Naive B cell (primary cell): ENCODE measurements at regions not wholly inside any gene's neighbourhood (a gene's known extent, or its start where the extent isn't known, plus 50 kb on each side); places are given as distances from the start of the nearest gene placed in this dataset.

Experiments used
- ATAC-seq, 2 donors: fragments of 150-1000 bp; cut with Tn5 transposase; 2 replicates each; pipeline ENCODE4 v1.10.0; 2021; ENCODE audit warnings: low read depth in 2 of 2, mild to moderate bottlenecking in 2 of 2, moderate library complexity in 2 of 2
- DNase-seq: peaks from one replicate; pipeline ENCODE4 v3.0.0; 2022
- H3K27ac Mint-ChIP-seq, 6 donors: one replicate each; pipeline ENCODE4 v1.8.0; 2020 to 2022; ENCODE audit warnings: mild to moderate bottlenecking in 6 of 6, mixed read lengths in 6 of 6, moderate library complexity in 5 of 6, inconsistent platforms in 2 of 6
- H3K27me3 Mint-ChIP-seq, 3 donors: one replicate each; pipeline ENCODE4 v1.8.0; 2021 to 2022; ENCODE audit warnings: mixed read lengths in 3 of 3, mild to moderate bottlenecking in 1 of 3
- H3K36me3 Mint-ChIP-seq, 2 donors: one replicate each; pipeline ENCODE4 v1.8.0; 2020 to 2022; ENCODE audit warnings: mixed read lengths in 2 of 2, inconsistent platforms in 1 of 2, mild to moderate bottlenecking in 1 of 2
- H3K4me1 Mint-ChIP-seq, 3 donors: one replicate each; pipeline ENCODE4 v1.8.0; 2020 to 2022; ENCODE audit warnings: mixed read lengths in 3 of 3, inconsistent platforms in 1 of 3, mild to moderate bottlenecking in 1 of 3, moderate library complexity in 1 of 3
- H3K4me3 Mint-ChIP-seq, 8 donors: one replicate each; pipeline ENCODE4 v1.8.0; 2020 to 2022; ENCODE audit warnings: mild to moderate bottlenecking in 8 of 8, mixed read lengths in 8 of 8, moderate library complexity in 8 of 8, inconsistent platforms in 2 of 8
- H3K9me3 Mint-ChIP-seq, 7 donors: one replicate each; pipeline ENCODE4 v1.8.0; 2020 to 2022; ENCODE audit warnings: mixed read lengths in 7 of 7, mild to moderate bottlenecking in 5 of 7, inconsistent platforms in 2 of 7, moderate library complexity in 1 of 7

GRCh38 chr18:60570172-60570571 is 197.6 kb upstream of the MC4R start:
- ATAC-seq (no peak), DNase-seq (no peak)
- Mint-ChIP-seq H3K36me3 (no peaks in the 10 kb centered on the region), H3K27ac (no peak overlapping the region), H3K4me3 (no peak overlapping the region), H3K27me3 (no peaks in the 10 kb centered on the region), H3K4me1 (no peaks in the 10 kb centered on the region), H3K9me3 (peaks cover 0 to 4% (median 0%) of the 10 kb centered on the region in 7 donors)

GRCh38 chr18:60577457-60577856 is 204.9 kb upstream of the MC4R start:
- Mint-ChIP-seq H3K27me3 (no peaks in the 10 kb centered on the region), H3K9me3 (peaks cover 2 to 8% (median 4%) of the 10 kb centered on the region in 7 donors), H3K4me1 (no peaks in the 10 kb centered on the region), H3K36me3 (no peaks in the 10 kb centered on the region), H3K27ac (no peak overlapping the region), H3K4me3 (no peak overlapping the region)
- ATAC-seq, result no peak
- DNase-seq, result no peak

GRCh38 chr18:60585670-60586069 is 213.1 kb upstream of the MC4R start:
- H3K9me3 Mint-ChIP-seq, result peaks cover 2 to 8% (median 3%) of the 10 kb centered on the region in 7 donors
- DNase-seq (no peak), ATAC-seq (no peak)
- no peaks in the 10 kb centered on the region for H3K27me3 Mint-ChIP-seq
- no peaks in the 10 kb centered on the region for H3K36me3 Mint-ChIP-seq
- H3K27ac Mint-ChIP-seq, result no peak overlapping the region
- no peaks in the 10 kb centered on the region for H3K4me1 Mint-ChIP-seq
- no peak overlapping the region for H3K4me3 Mint-ChIP-seq

- Mint-ChIP-seq H3K27me3 (no peaks in the 10 kb centered on the region), H3K27ac (no peak overlapping the region), H3K4me1 (no peaks in the 10 kb centered on the region), H3K9me3 (no peaks in the 10 kb centered on the region), H3K36me3 (no peaks in the 10 kb centered on the region), H3K4me3 (no peak overlapping the region)
- ATAC-seq (no peak), DNase-seq (no peak)
Observed at GRCh38 chr18:60593249-60593648, 220.7 kb upstream of the MC4R start.

- DNase-seq (no peak), ATAC-seq (no peak)
- no peaks in the 10 kb centered on the region for H3K36me3 Mint-ChIP-seq
- H3K9me3 Mint-ChIP-seq, result no peaks in the 10 kb centered on the region
- no peak overlapping the region for H3K27ac Mint-ChIP-seq
- H3K27me3 Mint-ChIP-seq, result no peaks in the 10 kb centered on the region
- H3K4me1 Mint-ChIP-seq, result no peaks in the 10 kb centered on the region
- H3K4me3 Mint-ChIP-seq, result no peak overlapping the region
Observed at GRCh38 chr18:60596928-60597327, 224.4 kb upstream of the MC4R start.

GRCh38 chr18:60599267-60599666 is 226.7 kb upstream of the MC4R start:
- H3K27me3 Mint-ChIP-seq, result no peaks in the 10 kb centered on the region
- no peak overlapping the region for H3K4me3 Mint-ChIP-seq
- no peaks in the 10 kb centered on the region for H3K9me3 Mint-ChIP-seq
- H3K27ac Mint-ChIP-seq, result no peak overlapping the region
- no peaks in the 10 kb centered on the region for H3K36me3 Mint-ChIP-seq
- no peaks in the 10 kb centered on the region for H3K4me1 Mint-ChIP-seq
- DNase-seq, result no peak
- ATAC-seq, result no peak

GRCh38 chr18:60599995-60600394 is 227.4 kb upstream of the MC4R start:
- Mint-ChIP-seq H3K9me3 (no peaks in the 10 kb centered on the region), H3K36me3 (no peaks in the 10 kb centered on the region), H3K27me3 (no peaks in the 10 kb centered on the region), H3K4me3 (no peak overlapping the region), H3K4me1 (no peaks in the 10 kb centered on the region), H3K27ac (no peak overlapping the region)
- no peak for DNase-seq
- ATAC-seq, result no peak

- no peak for DNase-seq
- Mint-ChIP-seq H3K4me3 (no peak overlapping the region), H3K4me1 (no peaks in the 10 kb centered on the region), H3K27ac (no peak overlapping the region), H3K36me3 (no peaks in the 10 kb centered on the region), H3K27me3 (no peaks in the 10 kb centered on the region), H3K9me3 (peaks cover 0 to 2% (median 0%) of the 10 kb centered on the region in 7 donors)
- no peak for ATAC-seq
Observed at GRCh38 chr18:60601249-60601648, 228.7 kb upstream of the MC4R start.

- DNase-seq (no peak), ATAC-seq (no peak)
- Mint-ChIP-seq H3K4me3 (no peak overlapping the region), H3K27ac (no peak overlapping the region), H3K4me1 (no peaks in the 10 kb centered on the region), H3K36me3 (no peaks in the 10 kb centered on the region), H3K27me3 (no peaks in the 10 kb centered on the region), H3K9me3 (peaks cover 0 to 6% (median 0%) of the 10 kb centered on the region in 7 donors)
Observed at GRCh38 chr18:60623331-60623730, 250.8 kb upstream of the MC4R start.

- Mint-ChIP-seq H3K4me3 (no peak overlapping the region), H3K27me3 (no peaks in the 10 kb centered on the region), H3K4me1 (no peaks in the 10 kb centered on the region), H3K9me3 (peaks cover 0 to 6% (median 1%) of the 10 kb centered on the region in 7 donors), H3K36me3 (no peaks in the 10 kb centered on the region), H3K27ac (no peak overlapping the region)
- ATAC-seq (no peak), DNase-seq (no peak)
Observed at GRCh38 chr18:60624207-60624606, 251.6 kb upstream of the MC4R start.

- H3K27me3 Mint-ChIP-seq, result peaks cover 0 to 4% (median 0%) of the 10 kb centered on the region in 3 donors
- no peaks in the 10 kb centered on the region for H3K4me1 Mint-ChIP-seq
- H3K36me3 Mint-ChIP-seq, result no peaks in the 10 kb centered on the region
- no peak for ATAC-seq
- no peak for DNase-seq
- no peak overlapping the region for H3K27ac Mint-ChIP-seq
- H3K9me3 Mint-ChIP-seq, result peaks cover 0 to 9% (median 4%) of the 10 kb centered on the region in 7 donors
- H3K4me3 Mint-ChIP-seq, result no peak overlapping the region
Observed at GRCh38 chr18:60639836-60640235, 267.3 kb upstream of the MC4R start.

GRCh38 chr18:60643009-60643408 is 270.4 kb upstream of the MC4R start:
- H3K27ac Mint-ChIP-seq, result no peak overlapping the region
- no peaks in the 10 kb centered on the region for H3K4me1 Mint-ChIP-seq
- ATAC-seq, result no peak
- no peak for DNase-seq
- peaks cover 0 to 9% (median 0%) of the 10 kb centered on the region in 7 donors for H3K9me3 Mint-ChIP-seq
- peaks cover 0 to 4% (median 0%) of the 10 kb centered on the region in 3 donors for H3K27me3 Mint-ChIP-seq
- no peaks in the 10 kb centered on the region for H3K36me3 Mint-ChIP-seq
- no peak overlapping the region for H3K4me3 Mint-ChIP-seq

GRCh38 chr18:60646725-60647124 is 274.1 kb upstream of the MC4R start:
- Mint-ChIP-seq H3K9me3 (peaks cover 0 to 1% (median 0%) of the 10 kb centered on the region in 7 donors), H3K4me1 (no peaks in the 10 kb centered on the region), H3K27me3 (peaks cover 0 to 4% (median 0%) of the 10 kb centered on the region in 3 donors), H3K36me3 (no peaks in the 10 kb centered on the region), H3K27ac (no peak overlapping the region), H3K4me3 (no peak overlapping the region)
- no peak for DNase-seq
- no peak for ATAC-seq

- Mint-ChIP-seq H3K9me3 (peaks cover 0 to 1% (median 0%) of the 10 kb centered on the region in 7 donors), H3K4me3 (no peak overlapping the region), H3K36me3 (no peaks in the 10 kb centered on the region), H3K27me3 (no peaks in the 10 kb centered on the region), H3K4me1 (no peaks in the 10 kb centered on the region), H3K27ac (no peak overlapping the region)
- DNase-seq, result no peak
- no peak for ATAC-seq
Observed at GRCh38 chr18:60649107-60649506, 276.5 kb upstream of the MC4R start.

GRCh38 chr18:60649842-60650536 is 277.4 kb upstream of the MC4R start:
- ATAC-seq (no peak), DNase-seq (no peak)
- Mint-ChIP-seq H3K4me3 (no peak overlapping the region), H3K36me3 (no peaks in the 10 kb centered on the region), H3K27me3 (no peaks in the 10 kb centered on the region), H3K9me3 (peaks cover 0 to 1% (median 0%) of the 10 kb centered on the region in 7 donors), H3K4me1 (no peaks in the 10 kb centered on the region), H3K27ac (no peak overlapping the region)
